ENCODE measurements at regions not wholly inside any gene's neighbourhood (a gene's known extent, or its start where the extent isn't known, plus 50 kb on each side); places are given as distances from the start of the nearest gene placed in this dataset.
"Not testable (repeated sequence)": the region's sequence is repeated elsewhere in the genome, so short reads cannot be mapped to it uniquely, and the experiment has no call there.

- DNase-seq, result no peak
Observed at GRCh38 chr5:143913008-143913752, 101.2 kb downstream of the HMHB1 start.

- no peak for DNase-seq
Observed at GRCh38 chr5:143914756-143915155, 102.8 kb downstream of the HMHB1 start.

GRCh38 chr5:143916451-143916850 is 104.5 kb downstream of the HMHB1 start:
- no peak for DNase-seq

GRCh38 chr5:143918961-143919360 is 107.0 kb downstream of the HMHB1 start:
- DNase-seq, result no peak

- DNase-seq, result no peak
Observed at GRCh38 chr5:143920772-143921171, 108.8 kb downstream of the HMHB1 start.

- peak; percentile 2 to 4 for DNase-seq
Observed at GRCh38 chr5:143921525-143922311, 109.8 kb downstream of the HMHB1 start.

- no peak for DNase-seq
Observed at GRCh38 chr5:143922718-143923117, 110.8 kb downstream of the HMHB1 start.

GRCh38 chr5:143923634-143924266 is 111.8 kb downstream of the HMHB1 start:
- DNase-seq, result no peak

- DNase-seq, result no peak
Observed at GRCh38 chr5:143924311-143924978, 112.5 kb downstream of the HMHB1 start.

GRCh38 chr5:143924979-143925325 is 113.0 kb downstream of the HMHB1 start:
- not testable (repeated sequence) for DNase-seq

- no peak for DNase-seq
Observed at GRCh38 chr5:143929486-143929885, 117.5 kb downstream of the HMHB1 start.

- no peak for DNase-seq
Observed at GRCh38 chr5:143930561-143930960, 118.6 kb downstream of the HMHB1 start.

GRCh38 chr5:143931476-143931875 is 119.5 kb downstream of the HMHB1 start:
- DNase-seq, result no peak

GRCh38 chr5:143931986-143932385 is 120.0 kb downstream of the HMHB1 start:
- DNase-seq, result no peak

GRCh38 chr5:143932584-143932983 is 120.6 kb downstream of the HMHB1 start:
- no peak for DNase-seq

- no peak for DNase-seq
Observed at GRCh38 chr5:143933451-143933850, 121.5 kb downstream of the HMHB1 start.

GRCh38 chr5:143934821-143935220 is 122.9 kb downstream of the HMHB1 start:
- DNase-seq, result no peak

GRCh38 chr5:143938230-143938629 is 126.3 kb downstream of the HMHB1 start:
- DNase-seq, result no peak

- no peak for DNase-seq
Observed at GRCh38 chr5:143946837-143947236, 134.9 kb downstream of the HMHB1 start.

GRCh38 chr5:143947313-143947712 is 135.4 kb downstream of the HMHB1 start:
- no peak for DNase-seq

GRCh38 chr5:143952809-143953208 is 140.8 kb downstream of the HMHB1 start:
- no peak for DNase-seq

- DNase-seq, result no peak
Observed at GRCh38 chr5:143953851-143954250, 141.9 kb downstream of the HMHB1 start.

GRCh38 chr5:143955141-143955540 is 143.2 kb downstream of the HMHB1 start:
- DNase-seq, result no peak
